ENCODE measurements at regions not wholly inside any gene's neighbourhood (a gene's known extent, or its start where the extent isn't known, plus 50 kb on each side); places are given as distances from the start of the nearest gene placed in this dataset.
"Not testable (repeated sequence)": the region's sequence is repeated elsewhere in the genome, so short reads cannot be mapped to it uniquely, and the experiment has no call there.

GRCh38 chr18:76307293-76307690 lies 187.8 kb downstream of the ZNF516 start:
- Histone ChIP-seq H3K4me1 (ENCODE audit: control insufficient read depth, insufficient read depth, low read length) (no peaks in the 10 kb centered on the region), H3K27me3 (ENCODE audit: control insufficient read depth, insufficient read depth, low read length) (no peaks in the 10 kb centered on the region), H3K36me3 (ENCODE audit: control insufficient read depth, insufficient read depth, low read length) (no peaks in the 10 kb centered on the region), H3K9ac (ENCODE audit: low read length) (no peak overlapping the region), H3K4me3 (ENCODE audit: low read length) (no peak overlapping the region), H3K9me3 (ENCODE audit: control insufficient read depth, low read length) (no peaks in the 10 kb centered on the region)

DNA sequence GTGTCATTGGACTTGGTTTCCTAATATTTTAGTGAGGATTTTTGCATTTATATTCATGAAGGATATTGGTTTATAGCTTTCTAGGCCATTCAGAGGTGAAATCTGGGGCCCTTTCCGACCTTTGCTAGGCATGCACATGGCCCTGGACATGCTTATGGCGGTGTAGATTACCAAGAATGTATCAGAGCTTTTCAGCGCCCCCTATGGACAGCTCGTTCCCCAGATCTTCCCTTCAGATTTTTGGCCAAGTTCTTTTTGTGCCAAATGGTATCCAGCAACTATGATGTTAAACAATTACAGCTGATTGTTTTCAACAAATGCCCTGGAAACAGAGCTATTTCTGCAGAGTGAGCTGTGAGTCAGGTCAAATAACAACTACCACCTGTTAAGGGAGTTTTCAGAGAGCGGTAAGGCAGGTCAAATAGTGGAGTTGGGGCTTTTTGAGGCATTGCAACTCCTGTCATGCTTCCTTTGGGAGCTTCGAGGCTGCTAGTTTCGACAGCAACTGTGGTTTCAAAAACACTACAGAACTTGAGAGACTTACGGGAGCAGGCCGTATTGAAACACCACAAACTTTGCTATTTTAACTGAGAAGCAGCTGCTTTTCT lies 188.3 kb downstream of the ZNF516 start:
- H3K4me3 ChIP-seq (ENCODE audit: low read length), result no peak overlapping the region
- no peaks in the 10 kb centered on the region for H3K4me1 ChIP-seq (ENCODE audit: control insufficient read depth, insufficient read depth, low read length)
- H3K9ac ChIP-seq (ENCODE audit: low read length), result no peak overlapping the region
- no peaks in the 10 kb centered on the region for H3K36me3 ChIP-seq (ENCODE audit: control insufficient read depth, insufficient read depth, low read length)
- no peaks in the 10 kb centered on the region for H3K27me3 ChIP-seq (ENCODE audit: control insufficient read depth, insufficient read depth, low read length)
- H3K9me3 ChIP-seq (ENCODE audit: control insufficient read depth, low read length), result no peaks in the 10 kb centered on the region

DNA sequence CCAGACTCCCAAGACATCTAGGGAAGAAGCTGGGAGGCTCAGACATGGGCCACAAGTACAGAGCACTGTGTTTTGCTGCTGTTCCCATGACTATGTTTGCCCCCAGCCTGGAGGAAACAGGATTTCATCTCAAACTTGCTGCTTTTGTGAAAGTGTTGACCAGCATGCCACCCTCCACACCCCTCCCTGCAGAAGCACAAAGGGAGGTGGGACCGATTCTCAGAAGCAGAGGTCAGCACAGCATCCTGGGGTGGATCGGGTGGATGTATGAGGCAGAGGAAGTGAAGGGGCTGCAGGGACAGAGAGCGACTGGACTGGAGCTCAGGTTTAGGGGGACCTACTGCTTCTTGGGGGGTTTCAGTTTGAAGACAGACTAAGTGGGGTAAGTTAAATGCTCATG lies 209.2 kb downstream of the ZNF516 start:
- H3K4me3 ChIP-seq (ENCODE audit: low read length), result no peak overlapping the region
- no peaks in the 10 kb centered on the region for H3K4me1 ChIP-seq (ENCODE audit: control insufficient read depth, insufficient read depth, low read length)
- H3K9me3 ChIP-seq (ENCODE audit: control insufficient read depth, low read length), result no peaks in the 10 kb centered on the region
- no peaks in the 10 kb centered on the region for H3K36me3 ChIP-seq (ENCODE audit: control insufficient read depth, insufficient read depth, low read length)
- no peak overlapping the region for H3K9ac ChIP-seq (ENCODE audit: low read length)
- no peaks in the 10 kb centered on the region for H3K27me3 ChIP-seq (ENCODE audit: control insufficient read depth, insufficient read depth, low read length)

GRCh38 chr18:76281565-76281964 lies 213.5 kb downstream of the ZNF516 start:
- H3K27me3 ChIP-seq (ENCODE audit: control insufficient read depth, insufficient read depth, low read length), result no peaks in the 10 kb centered on the region
- H3K9ac ChIP-seq (ENCODE audit: low read length), result no peak overlapping the region
- H3K4me1 ChIP-seq (ENCODE audit: control insufficient read depth, insufficient read depth, low read length), result no peaks in the 10 kb centered on the region
- H3K36me3 ChIP-seq (ENCODE audit: control insufficient read depth, insufficient read depth, low read length), result no peaks in the 10 kb centered on the region
- no peak overlapping the region for H3K4me3 ChIP-seq (ENCODE audit: low read length)
- no peaks in the 10 kb centered on the region for H3K9me3 ChIP-seq (ENCODE audit: control insufficient read depth, low read length)

DNA sequence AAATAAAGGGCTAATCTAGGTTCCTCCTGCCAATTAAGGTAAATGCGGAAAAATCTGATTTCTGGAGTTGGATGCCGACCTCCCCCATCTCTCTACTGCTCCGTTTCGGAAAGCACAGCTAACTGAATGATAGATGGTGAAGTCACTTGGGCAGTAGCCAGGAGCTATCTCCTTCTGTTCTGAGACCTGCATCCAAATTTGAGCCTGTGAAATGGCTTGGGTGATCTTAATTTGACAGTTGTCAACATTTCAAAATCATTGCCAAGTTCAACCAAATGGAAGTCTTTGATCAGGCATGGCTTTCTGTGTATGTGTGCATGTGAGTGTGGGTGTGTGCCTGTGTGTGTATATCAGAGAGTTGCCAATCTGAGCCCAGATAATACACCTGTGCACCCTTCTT lies 217.2 kb downstream of the ZNF516 start:
- Histone ChIP-seq H3K27me3 (ENCODE audit: control insufficient read depth, insufficient read depth, low read length) (no peaks in the 10 kb centered on the region), H3K4me3 (ENCODE audit: low read length) (no peak overlapping the region), H3K9me3 (ENCODE audit: control insufficient read depth, low read length) (no peaks in the 10 kb centered on the region), H3K9ac (ENCODE audit: low read length) (no peak overlapping the region), H3K4me1 (ENCODE audit: control insufficient read depth, insufficient read depth, low read length) (no peaks in the 10 kb centered on the region), H3K36me3 (ENCODE audit: control insufficient read depth, insufficient read depth, low read length) (no peaks in the 10 kb centered on the region)

DNA sequence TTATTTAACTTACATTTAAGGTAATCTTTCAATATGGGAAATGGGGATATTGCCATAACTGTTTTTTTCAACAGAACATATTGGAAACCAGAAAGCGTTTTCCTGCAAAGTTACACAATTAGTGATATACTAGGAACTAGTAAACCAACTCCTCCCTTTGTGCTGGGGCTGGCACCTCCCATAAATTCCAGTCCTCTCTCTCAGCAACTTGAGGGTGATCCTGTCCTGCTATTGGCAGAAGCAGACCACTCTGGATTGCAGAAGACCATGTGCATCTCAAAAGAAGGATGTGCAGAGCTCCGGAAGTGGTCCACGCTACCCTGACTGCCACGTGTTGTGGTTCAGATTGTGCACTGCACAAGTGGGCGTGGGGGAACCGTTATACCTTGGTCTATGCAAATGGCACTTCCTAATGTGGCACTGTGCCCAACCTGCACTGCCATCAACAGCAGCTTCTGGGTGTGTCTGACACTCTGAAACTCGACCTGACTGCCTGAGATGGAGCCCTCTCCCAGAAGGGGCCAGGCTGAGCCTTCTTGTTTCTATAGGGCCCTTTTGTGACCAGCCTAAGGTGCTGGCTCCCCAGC lies 219.2 kb downstream of the ZNF516 start:
- Histone ChIP-seq H3K4me3 (ENCODE audit: low read length) (no peak overlapping the region), H3K36me3 (ENCODE audit: control insufficient read depth, insufficient read depth, low read length) (no peaks in the 10 kb centered on the region), H3K9me3 (ENCODE audit: control insufficient read depth, low read length) (no peaks in the 10 kb centered on the region), H3K4me1 (ENCODE audit: control insufficient read depth, insufficient read depth, low read length) (no peaks in the 10 kb centered on the region), H3K27me3 (ENCODE audit: control insufficient read depth, insufficient read depth, low read length) (no peaks in the 10 kb centered on the region), H3K9ac (ENCODE audit: low read length) (no peak overlapping the region)

GRCh38 chr18:76274468-76275289 lies 220.4 kb downstream of the ZNF516 start:
- no peaks in the 10 kb centered on the region for H3K27me3 ChIP-seq (ENCODE audit: control insufficient read depth, insufficient read depth, low read length)
- no peak overlapping the region for H3K9ac ChIP-seq (ENCODE audit: low read length)
- H3K36me3 ChIP-seq (ENCODE audit: control insufficient read depth, insufficient read depth, low read length), result no peaks in the 10 kb centered on the region
- no peak overlapping the region for H3K4me3 ChIP-seq (ENCODE audit: low read length)
- H3K9me3 ChIP-seq (ENCODE audit: control insufficient read depth, low read length), result no peaks in the 10 kb centered on the region
- no peaks in the 10 kb centered on the region for H3K4me1 ChIP-seq (ENCODE audit: control insufficient read depth, insufficient read depth, low read length)

GRCh38 chr18:76273956-76274355 lies 221.1 kb downstream of the ZNF516 start:
- Histone ChIP-seq H3K4me1 (ENCODE audit: control insufficient read depth, insufficient read depth, low read length) (no peaks in the 10 kb centered on the region), H3K9me3 (ENCODE audit: control insufficient read depth, low read length) (no peaks in the 10 kb centered on the region), H3K4me3 (ENCODE audit: low read length) (no peak overlapping the region), H3K27me3 (ENCODE audit: control insufficient read depth, insufficient read depth, low read length) (no peaks in the 10 kb centered on the region), H3K36me3 (ENCODE audit: control insufficient read depth, insufficient read depth, low read length) (no peaks in the 10 kb centered on the region), H3K9ac (ENCODE audit: low read length) (no peak overlapping the region)

- Histone ChIP-seq H3K36me3 (ENCODE audit: control insufficient read depth, insufficient read depth, low read length) (no peaks in the 10 kb centered on the region), H3K9ac (ENCODE audit: low read length) (no peak overlapping the region), H3K4me3 (ENCODE audit: low read length) (no peak overlapping the region), H3K9me3 (ENCODE audit: control insufficient read depth, low read length) (no peaks in the 10 kb centered on the region), H3K27me3 (ENCODE audit: control insufficient read depth, insufficient read depth, low read length) (no peaks in the 10 kb centered on the region), H3K4me1 (ENCODE audit: control insufficient read depth, insufficient read depth, low read length) (no peaks in the 10 kb centered on the region)
These were observed 222.0 kb downstream of the ZNF516 start for GRCh38 chr18:76273036-76273545.

DNA sequence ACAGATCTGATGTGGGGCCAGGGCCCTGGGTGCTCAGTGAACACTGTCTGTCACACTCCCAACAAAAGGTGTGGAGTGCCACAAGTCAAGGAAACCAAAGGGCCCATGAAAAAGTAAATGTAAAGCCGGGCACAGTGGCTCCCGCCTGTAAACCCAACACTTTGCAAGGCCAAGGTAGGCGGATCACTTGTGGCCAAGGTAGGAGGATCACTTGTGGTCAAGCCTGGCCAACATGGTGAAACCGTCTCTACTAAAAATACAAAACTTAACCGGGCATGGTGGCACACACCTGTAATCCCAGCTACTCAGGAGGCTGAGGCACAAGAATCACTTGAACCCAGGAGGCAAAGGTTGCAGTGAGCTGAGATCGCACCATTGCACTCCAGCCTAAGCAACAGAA lies 227.6 kb downstream of the ZNF516 start:
- H3K36me3 ChIP-seq (ENCODE audit: control insufficient read depth, insufficient read depth, low read length); H3K9ac ChIP-seq (ENCODE audit: low read length); H3K27me3 ChIP-seq (ENCODE audit: control insufficient read depth, insufficient read depth, low read length): not testable (repeated sequence)

GRCh38 chr18:76266236-76266991 lies 228.6 kb downstream of the ZNF516 start:
- H3K4me3 ChIP-seq (ENCODE audit: low read length), result no peak overlapping the region
- no peaks in the 10 kb centered on the region for H3K9me3 ChIP-seq (ENCODE audit: control insufficient read depth, low read length)
- H3K27me3 ChIP-seq (ENCODE audit: control insufficient read depth, insufficient read depth, low read length), result no peaks in the 10 kb centered on the region
- H3K36me3 ChIP-seq (ENCODE audit: control insufficient read depth, insufficient read depth, low read length), result no peaks in the 10 kb centered on the region
- no peaks in the 10 kb centered on the region for H3K4me1 ChIP-seq (ENCODE audit: control insufficient read depth, insufficient read depth, low read length)
- no peak overlapping the region for H3K9ac ChIP-seq (ENCODE audit: low read length)

More for the DNA sequence above, 227.6 kb downstream of the ZNF516 start:
- H3K4me1 ChIP-seq (ENCODE audit: control insufficient read depth, insufficient read depth, low read length); H3K9me3 ChIP-seq (ENCODE audit: control insufficient read depth, low read length); H3K4me3 ChIP-seq (ENCODE audit: low read length): not testable (repeated sequence)

Data from mucosa of stomach (tissue), 1 donor.